GM18909 (cell line): ENCODE measurements at regions not wholly inside any gene's neighbourhood (a gene's known extent, or its start where the extent isn't known, plus 50 kb on each side); places are given as distances from the start of the nearest gene placed in this dataset.
"Not testable (repeated sequence)": the region's sequence is repeated elsewhere in the genome, so short reads cannot be mapped to it uniquely, and the experiment has no call there.

ENCODE experiments used
- ATAC-seq: cut with Tn5 transposase; IDR thresholded peaks from one replicate; pipeline ENCODE4 v1.9.1; 2021; ENCODE audit warnings: mild to moderate bottlenecking; ENCODE audit not compliant: unreplicated experiment, poor library complexity

DNA sequence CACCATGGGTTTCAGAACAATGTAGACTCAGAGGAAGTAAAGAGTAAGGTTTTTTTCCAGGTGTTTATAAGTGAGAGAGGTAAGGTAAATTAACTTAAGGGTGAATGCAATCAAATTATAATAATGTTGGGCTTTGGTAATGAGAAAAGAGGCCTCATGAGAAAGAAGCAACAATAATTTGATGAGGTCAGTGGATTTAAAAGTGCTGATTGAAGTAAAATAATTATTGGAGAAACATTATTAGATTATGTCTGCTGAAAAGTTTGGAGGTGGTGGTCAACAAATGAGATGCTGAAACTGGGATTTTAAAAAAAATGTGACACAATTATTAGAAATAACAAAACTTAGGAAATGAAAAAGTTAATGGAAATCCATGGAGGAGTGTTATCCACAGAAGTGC is 187.4 kb upstream of the BRINP3 start:
- ATAC-seq, result no peak

DNA sequence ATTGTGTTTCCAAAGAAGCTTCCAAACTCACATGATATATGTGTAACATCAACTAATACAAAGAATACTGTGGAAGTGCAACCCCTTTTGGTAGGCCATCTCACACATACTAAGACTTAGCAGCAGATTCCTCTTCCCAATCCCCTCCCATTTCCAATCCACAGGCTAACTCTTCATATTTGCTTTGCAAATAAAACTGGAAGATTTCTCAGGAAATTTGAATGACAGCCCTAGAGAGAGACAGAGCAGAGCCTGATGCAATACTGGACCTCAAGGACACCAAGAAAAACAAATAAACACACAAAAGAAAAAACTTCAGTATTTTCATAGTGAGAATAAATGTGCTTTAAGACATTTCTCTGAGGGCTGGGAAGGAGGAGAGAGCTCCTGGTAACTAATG is 190.2 kb upstream of the BRINP3 start:
- ATAC-seq, result no peak

DNA sequence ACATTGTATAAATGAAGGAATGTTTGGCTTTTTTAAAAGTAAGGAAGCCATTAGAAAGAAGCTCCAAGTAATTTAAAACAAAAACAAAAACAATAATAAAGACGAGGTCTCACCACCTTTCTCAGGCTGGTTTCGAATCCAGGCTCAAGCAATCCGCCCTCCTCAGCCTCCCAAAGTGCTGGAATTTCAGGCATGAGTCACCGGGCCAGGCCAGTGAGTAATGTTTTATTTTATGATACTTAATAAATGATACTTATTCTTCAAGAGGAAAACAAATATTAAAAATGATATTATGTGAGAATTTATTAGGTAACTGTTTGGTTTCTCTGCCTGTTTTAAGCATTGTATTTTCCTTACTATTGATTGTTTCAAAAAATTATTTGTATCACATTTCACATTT is 201.4 kb upstream of the BRINP3 start:
- ATAC-seq, result no peak

DNA sequence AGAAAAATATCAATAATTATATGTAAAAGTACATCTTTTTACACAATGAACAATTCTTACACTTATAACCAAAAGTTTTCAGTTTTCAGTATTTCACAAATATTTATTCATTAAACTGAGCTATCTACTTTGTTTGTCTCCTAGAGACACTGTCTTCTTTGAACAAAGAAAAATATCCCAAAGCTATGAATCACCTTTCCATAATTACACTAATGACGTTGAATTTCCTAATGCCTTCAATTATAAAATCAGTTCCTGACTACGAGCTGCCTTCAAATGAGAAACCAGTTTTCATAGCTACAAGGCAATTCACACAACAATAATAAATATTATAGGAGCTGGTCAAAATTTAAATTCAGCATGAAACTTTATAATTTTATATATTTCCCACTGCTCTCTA is 201.8 kb upstream of the BRINP3 start:
- no peak for ATAC-seq

DNA sequence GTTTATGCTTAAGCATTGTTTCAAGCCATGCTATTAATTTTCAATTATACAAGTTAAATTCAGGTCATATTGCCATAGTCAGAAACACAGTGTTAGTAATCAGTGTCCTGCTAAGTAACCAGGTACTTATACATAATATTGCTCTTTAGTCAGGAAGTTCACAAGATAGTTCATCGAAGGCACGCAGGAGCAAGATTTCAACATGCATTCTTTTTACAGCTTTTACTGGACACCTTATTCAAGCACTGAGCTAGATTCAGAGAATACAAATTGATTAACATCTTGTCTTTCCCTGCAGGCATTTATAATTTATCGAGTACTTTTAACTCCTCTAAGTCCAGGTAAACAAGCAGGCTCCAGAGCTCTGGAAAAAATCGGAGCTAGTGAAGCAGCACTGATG is 202.3 kb upstream of the BRINP3 start:
- ATAC-seq, result no peak

DNA sequence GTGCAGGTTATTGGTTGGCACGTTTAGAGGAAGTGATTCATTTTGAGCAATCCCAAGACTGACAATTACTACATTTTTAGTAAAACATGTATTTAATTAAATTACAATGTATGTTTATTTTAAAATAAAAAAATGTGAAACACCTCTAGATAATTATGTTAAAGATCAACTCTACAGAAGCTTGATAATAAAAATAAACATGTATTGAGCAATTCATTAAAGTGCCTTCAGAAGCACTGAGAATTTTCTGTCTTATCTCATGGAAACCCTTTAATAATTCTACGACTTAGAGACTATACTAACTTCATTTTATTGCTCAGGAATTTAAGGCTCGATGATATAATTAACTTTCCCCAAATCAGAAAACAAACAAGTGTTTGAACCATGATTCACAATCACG is 208.0 kb upstream of the BRINP3 start:
- no peak for ATAC-seq

DNA sequence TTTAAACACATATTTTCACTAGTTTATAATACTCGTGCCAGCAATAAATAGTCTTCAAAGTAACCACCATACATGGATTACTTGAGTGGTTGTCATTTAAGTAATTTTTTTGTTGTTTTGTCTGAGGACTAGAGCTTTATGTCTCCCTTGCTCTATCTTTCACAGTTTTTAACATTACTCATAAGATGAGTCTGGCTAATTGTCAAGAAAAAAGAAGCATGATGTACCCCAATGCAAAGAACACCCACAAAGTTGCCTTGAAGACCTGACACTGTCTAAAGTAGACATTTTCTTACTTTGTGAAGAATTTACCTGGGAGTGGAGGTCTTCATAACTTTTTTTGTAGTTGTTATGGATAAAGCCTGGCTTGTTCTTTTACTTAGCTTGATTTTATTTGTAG is 210.4 kb upstream of the BRINP3 start:
- no peak for ATAC-seq

DNA sequence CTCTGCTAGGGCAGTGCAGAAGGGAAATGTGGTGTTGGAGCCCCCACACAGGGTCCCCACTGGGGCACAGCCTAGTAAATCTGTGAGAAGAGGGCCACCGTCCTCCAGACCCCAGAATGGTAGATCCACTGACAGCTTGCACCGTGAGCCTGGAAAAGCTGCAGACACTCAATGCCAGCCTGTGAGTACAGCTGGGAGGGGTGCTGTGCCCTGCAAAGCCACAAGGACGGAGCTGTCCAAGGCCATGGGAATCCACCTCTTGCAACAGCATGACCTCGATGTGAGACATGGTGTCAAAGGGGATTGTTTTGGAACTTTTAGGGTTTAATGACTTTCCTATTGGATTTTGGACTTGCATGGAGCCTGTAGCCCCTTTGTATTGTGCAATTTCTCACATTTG is 220.8 kb upstream of the BRINP3 start:
- not testable (repeated sequence) for ATAC-seq

DNA sequence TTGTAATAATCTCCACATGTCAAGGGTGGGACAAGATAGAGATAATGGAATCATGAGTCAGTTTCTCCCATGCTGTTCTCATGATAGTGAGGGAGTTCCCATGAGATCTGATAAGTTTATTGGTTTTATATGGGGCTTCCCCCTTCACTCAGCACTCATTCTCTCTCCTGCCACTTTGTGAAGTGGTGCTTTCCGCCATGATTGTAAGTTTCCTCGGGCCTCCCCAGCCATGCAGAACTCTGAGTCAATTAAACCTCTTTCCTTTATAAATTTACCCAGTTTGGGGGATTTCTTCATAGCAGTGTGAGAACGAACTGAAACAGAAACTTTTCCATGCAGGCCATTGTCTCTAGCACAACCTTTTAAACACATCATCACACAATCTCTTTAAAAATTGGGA is 221.5 kb upstream of the BRINP3 start:
- ATAC-seq, result no peak

DNA sequence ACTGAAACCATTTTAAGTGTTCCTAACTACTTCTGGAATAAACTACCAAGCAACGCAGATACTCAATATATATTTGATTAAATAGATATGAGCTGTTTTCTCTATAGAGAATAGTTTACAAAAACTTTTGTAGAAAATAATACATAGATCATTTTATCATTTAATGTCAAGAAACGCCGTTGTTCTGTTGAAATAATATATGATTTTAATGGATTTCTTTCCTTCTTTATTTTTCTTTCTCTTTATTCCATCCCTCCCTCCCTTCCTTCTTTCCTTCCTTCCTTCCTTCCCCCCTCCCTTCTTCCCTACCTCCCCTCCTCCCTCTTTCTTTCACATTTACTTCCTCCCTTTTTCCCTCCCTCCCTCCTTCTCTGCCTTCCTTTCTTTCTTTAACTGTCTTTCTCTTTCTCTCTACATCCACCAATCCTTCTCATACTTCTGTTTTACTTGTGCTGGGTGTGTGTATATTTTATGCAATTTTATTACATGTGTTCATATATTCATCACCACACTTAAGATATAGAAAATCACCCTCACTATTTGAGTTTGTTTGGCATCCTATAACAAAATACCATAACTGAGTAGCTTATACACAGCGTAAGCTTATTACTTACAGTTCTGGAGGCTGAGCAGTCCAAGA is 230.9 kb upstream of the BRINP3 start:
- no peak for ATAC-seq

DNA sequence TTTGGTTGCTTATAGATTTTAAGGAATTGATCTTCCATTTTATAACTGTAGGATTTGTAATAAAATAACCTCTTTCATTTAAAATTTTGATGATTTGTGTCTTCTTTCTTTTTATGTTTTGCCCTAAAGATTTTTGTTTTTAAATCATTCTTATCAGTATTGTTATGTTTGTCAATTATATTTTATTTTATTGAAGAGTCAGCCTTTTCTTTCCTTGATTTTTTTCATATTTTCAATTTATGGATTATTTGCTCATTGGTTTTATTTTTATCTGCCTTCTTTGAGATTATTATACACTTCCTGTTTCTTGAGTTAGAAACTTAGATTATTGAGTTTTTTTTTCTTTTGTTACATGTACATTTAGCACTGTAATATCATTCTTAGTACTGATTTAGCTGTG is 233.4 kb upstream of the BRINP3 start:
- no peak for ATAC-seq

DNA sequence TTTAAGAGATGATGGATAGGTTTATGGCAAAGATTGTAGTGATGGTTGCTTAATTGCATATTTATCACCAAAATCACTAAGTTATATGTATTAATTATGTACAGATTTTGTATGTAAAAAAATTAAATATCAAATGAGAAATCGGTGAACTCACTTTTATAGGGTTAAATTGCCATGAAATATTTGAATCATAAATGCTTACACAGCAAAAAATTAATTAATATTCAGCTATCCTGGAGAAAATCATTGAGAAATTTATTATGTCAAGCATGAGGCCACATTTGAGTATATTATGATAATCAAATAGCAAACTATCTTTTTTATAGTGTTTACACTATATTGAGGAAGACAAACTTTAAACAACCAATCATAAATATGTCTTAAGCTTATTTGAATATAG is 239.4 kb upstream of the BRINP3 start:
- no peak for ATAC-seq

DNA sequence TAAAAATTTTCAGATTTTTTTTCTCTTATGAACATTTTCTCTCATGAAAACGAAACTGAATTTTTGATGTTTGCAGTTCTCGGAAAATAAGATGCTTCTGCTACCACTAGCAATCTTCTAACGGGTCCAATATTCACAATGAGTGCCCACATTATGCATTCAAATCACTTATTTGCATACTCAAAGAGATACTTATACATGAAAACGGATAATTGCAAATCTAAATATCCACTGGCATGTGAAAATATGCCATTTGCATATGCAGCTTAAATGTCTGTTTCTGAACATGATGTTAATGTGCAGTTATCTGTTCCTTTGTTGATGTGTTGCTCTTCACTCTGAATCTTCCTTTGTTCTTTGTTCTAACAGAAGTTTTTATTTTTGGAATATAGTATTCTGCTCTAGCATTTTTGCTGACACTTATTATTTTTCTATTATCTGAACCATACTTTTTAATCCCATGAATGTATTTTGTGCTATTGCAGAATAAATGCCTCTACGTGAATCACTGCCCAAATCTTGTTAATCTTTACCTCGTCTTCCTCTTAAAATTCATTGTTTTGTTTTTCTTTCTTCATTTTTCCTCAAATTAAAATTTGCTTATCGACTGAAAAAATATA is 259.4 kb upstream of the BRINP3 start:
- no peak for ATAC-seq

DNA sequence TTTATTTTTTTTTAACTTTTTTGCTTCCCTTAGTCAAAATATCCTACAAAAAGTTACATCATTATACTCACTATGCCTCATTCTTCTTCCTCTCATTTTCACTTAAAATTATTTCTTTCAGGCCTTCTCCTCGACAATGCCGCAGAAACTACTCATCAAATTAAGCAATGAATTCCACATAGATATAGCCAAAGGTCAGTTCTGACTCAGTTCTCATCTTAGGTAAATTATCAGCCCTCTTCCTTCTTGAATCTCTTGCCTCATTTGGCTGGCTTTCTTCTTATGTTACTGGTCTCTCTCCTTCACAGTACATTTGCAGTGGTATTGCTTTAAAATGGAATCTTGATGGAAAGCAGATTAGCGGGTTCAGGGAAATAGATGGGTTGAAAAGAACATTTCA is 260.7 kb upstream of the BRINP3 start:
- ATAC-seq, result no peak

DNA sequence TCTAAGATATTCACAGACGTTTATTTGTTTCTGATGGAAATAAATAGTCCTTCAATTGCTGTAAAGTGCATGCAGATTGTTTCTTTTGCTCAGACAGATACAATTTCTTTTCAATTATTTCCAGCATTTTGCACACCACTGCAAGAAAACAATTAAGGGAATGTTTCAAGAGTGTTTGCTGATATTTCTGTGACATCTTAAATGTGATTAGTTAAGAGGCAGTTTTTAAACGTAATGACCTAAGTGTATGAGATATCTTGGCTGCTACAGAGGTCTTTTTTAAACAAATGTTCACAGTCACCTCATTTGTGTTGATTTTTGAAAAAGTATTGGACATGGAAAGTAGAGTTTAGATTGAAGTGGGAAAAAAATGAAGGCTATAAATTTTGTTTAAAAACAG is 262.3 kb upstream of the BRINP3 start:
- no peak for ATAC-seq

DNA sequence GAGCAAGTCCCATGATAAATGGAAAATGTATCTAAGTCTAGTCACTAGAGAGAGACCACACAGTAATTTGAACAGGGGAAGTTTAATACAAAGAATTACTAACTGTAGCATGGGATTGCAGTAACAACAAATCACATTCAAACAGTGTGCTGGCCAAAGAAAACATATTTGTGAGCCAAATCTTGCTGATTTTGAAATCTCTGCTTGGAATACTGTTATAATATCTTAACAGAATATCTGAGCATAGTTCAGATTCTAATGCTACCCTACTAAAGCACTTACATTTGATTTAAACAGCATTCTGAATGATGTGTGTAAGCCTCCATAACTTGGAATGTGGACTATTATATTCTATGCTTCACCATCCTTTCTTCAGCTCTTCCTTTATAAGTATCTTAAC is 270.0 kb upstream of the BRINP3 start:
- no peak for ATAC-seq

DNA sequence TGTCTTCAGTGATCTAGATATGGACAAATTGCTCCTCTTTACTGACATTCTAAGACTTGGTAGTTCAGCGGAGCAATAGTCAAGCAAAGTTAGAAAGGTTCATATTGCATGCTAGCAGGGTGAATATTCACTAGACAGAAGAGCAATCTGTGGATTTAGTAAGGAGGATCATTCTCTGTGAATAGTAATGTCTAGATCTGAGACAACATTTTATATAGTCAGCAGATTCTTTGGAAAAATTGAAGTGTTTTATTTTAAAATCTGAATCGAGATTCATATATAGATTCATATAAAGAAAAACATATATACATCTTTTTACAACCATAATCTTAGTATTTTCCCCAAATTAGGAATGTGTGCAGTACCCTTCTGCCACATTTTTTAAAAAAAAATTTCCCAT is 274.5 kb upstream of the BRINP3 start:
- no peak for ATAC-seq

DNA sequence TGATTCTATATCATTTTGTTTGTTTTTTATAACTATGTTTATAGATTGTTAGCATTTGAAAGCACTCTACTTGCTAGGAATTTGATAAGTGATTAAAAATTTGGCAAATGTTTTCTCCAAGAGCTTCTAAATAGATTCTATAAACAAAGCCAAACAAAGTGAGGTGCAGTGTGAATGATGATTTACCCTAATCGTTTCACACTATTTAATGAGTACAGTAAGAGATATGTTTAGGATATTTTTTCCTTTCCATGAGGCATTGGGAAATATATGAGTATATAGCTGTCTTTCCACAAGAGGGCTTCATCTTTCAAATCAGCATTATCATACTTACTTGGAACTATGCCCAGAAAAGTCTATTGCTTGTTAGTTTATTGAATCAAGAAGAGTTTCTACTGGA is 277.0 kb upstream of the BRINP3 start:
- no peak for ATAC-seq

DNA sequence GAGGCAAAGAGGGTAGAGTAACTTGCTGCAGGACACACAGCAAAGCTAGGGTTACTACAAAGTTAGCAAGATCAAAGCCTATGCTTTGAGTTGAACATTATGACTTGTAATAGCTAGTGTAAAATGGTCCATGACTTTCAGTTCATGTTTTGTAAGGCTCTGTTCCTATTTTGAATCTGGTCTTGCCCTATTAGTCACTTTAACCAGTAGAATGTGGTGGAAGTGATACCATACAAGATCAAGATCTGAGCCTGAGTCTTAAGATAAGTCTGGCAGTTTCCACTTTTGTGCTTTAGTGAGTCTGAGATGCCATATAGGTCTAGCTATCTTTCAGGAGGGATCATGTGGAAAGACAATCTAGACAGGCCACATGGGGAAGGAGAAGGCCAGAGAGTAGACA is 282.1 kb upstream of the BRINP3 start:
- ATAC-seq, result peak; percentile 89

DNA sequence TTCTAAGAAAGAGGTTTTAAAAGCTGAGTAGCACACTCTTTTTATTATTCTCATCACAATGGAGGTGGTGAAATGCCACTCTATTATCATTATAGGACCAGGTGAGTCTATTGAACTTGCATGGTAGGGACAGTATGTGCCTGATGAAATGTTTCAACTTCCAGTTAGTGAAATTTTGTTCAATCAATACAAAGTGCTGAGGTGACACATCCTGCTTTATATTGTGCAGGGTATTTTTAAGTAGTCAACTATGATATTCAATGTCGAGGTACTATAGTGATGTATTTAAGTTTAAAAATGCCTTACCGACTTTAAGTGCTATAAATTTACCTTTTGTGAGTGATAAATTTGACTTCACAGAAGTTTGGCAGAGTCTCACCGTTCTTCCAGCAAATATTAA is 284.7 kb upstream of the BRINP3 start:
- no peak for ATAC-seq

DNA sequence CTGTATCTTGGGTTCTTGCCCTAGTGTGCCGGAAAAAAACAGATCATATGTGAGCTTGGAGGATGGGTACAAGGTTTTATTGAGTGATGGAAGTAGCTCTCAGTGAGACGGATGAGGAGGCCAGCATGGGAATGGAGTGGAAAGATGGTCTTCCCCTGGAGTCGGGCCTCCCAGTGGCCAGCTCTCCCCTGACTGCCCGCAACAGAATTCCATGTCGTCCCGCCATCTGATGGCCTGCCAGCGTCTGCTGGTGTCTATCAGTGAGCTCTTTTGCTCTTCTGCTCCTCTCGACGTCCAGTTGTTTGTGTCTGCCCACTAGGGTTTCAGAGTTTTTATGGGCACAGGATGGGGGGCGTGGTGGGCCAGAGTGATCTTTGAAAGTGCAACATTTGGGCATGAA is 315.2 kb upstream of the BRINP3 start:
- no peak for ATAC-seq

DNA sequence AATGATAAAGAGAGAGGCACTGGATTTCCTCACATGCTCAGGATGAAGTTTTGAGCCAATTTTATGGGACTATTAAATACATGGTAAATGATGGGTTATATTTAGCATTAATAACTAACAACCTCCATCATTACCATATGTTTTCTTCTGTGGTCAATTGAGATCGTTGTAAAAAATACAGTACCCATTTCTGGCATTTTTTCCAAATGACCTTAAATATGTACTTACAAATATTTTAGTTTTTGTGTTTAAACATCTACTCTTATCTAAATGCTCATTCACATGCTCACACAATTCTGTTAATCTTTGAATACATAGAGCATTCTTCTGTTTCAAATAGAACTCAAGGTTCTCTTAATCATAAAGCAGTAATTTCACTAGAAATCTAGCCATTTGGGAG is 330.0 kb upstream of the BRINP3 start:
- ATAC-seq, result no peak

DNA sequence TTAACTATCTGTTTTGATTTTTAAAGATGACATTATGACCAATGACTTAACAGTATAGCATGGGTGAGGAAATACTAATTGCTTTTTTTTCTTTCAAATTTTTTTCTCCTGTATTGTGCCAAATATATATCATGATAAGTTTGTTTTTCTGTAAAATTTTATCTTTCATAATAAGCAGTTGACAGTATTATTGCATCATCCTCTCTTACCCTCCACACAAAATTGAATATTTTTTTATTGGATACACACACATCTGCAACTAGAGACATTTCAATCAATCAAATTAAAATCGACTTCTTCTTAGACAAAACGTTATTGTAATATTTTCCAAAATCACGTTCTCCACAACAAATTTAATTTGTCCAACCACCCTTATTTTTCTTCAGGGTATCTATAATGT is 330.4 kb upstream of the BRINP3 start:
- no peak for ATAC-seq
